ENCODE measurements at regions not wholly inside any gene's neighbourhood (a gene's known extent, or its start where the extent isn't known, plus 50 kb on each side); places are given as distances from the start of the nearest gene placed in this dataset.
"Not testable (repeated sequence)": the region's sequence is repeated elsewhere in the genome, so short reads cannot be mapped to it uniquely, and the experiment has no call there.

GRCh38 chr12:97616946-97617345 lies 154.3 kb downstream of the RMST start:
- no peak for DNase-seq (ENCODE audit: low read depth in 2 of 2)

GRCh38 chr12:97628962-97629361 lies 166.4 kb downstream of the RMST start:
- DNase-seq (ENCODE audit: low read depth in 2 of 2), result no peak

GRCh38 chr12:97629382-97629781 lies 166.8 kb downstream of the RMST start:
- no peak for DNase-seq (ENCODE audit: low read depth in 2 of 2)

- DNase-seq (ENCODE audit: low read depth in 2 of 2), result no peak
Observed at GRCh38 chr12:97630356-97630755, 167.8 kb downstream of the RMST start.

- DNase-seq (ENCODE audit: low read depth in 2 of 2), result no peak
Observed at GRCh38 chr12:97630875-97631274, 168.3 kb downstream of the RMST start.

- no peak for DNase-seq (ENCODE audit: low read depth in 2 of 2)
Observed at GRCh38 chr12:97637770-97638169, 175.2 kb downstream of the RMST start.

- no peak for DNase-seq (ENCODE audit: low read depth in 2 of 2)
Observed at GRCh38 chr12:97638739-97639138, 176.1 kb downstream of the RMST start.

- no peak for DNase-seq (ENCODE audit: low read depth in 2 of 2)
Observed at GRCh38 chr12:97639702-97640101, 177.1 kb downstream of the RMST start.

- no peak for DNase-seq (ENCODE audit: low read depth in 2 of 2)
Observed at GRCh38 chr12:97640826-97641225, 178.2 kb downstream of the RMST start.

- DNase-seq (ENCODE audit: low read depth in 2 of 2), result no peak
Observed at GRCh38 chr12:97642911-97643310, 180.3 kb downstream of the RMST start.

GRCh38 chr12:97643924-97644323 lies 181.3 kb downstream of the RMST start:
- DNase-seq (ENCODE audit: low read depth in 2 of 2), result no peak

GRCh38 chr12:97645726-97646125 lies 183.1 kb downstream of the RMST start:
- DNase-seq (ENCODE audit: low read depth in 2 of 2), result no peak

- no peak for DNase-seq (ENCODE audit: low read depth in 2 of 2)
Observed at GRCh38 chr12:97647142-97647541, 184.5 kb downstream of the RMST start.

- DNase-seq (ENCODE audit: low read depth in 2 of 2), result no peak
Observed at GRCh38 chr12:97650242-97650641, 187.6 kb downstream of the RMST start.

GRCh38 chr12:97656548-97656947 lies 193.9 kb downstream of the RMST start:
- DNase-seq (ENCODE audit: low read depth in 2 of 2), result not testable (repeated sequence)

GRCh38 chr12:97659117-97659880 lies 196.7 kb downstream of the RMST start:
- DNase-seq (ENCODE audit: low read depth in 2 of 2), result no peak

- DNase-seq (ENCODE audit: low read depth in 2 of 2), result no peak
Observed at GRCh38 chr12:97666263-97666662, 203.7 kb downstream of the RMST start.

GRCh38 chr12:97672870-97673269 lies 210.3 kb downstream of the RMST start:
- no peak for DNase-seq (ENCODE audit: low read depth in 2 of 2)

- DNase-seq (ENCODE audit: low read depth in 2 of 2), result no peak
Observed at GRCh38 chr12:97680751-97681150, 218.1 kb downstream of the RMST start.

- DNase-seq (ENCODE audit: low read depth in 2 of 2), result no peak
Observed at GRCh38 chr12:97681612-97682504, 219.3 kb downstream of the RMST start.

- no peak for DNase-seq (ENCODE audit: low read depth in 2 of 2)
Observed at GRCh38 chr12:97685360-97685759, 222.8 kb downstream of the RMST start.

- DNase-seq (ENCODE audit: low read depth in 2 of 2), result no peak
Observed at GRCh38 chr12:97701901-97702300, 239.3 kb downstream of the RMST start.

GRCh38 chr12:97711392-97711791 lies 248.8 kb downstream of the RMST start:
- DNase-seq (ENCODE audit: low read depth in 2 of 2), result no peak

Data from lung microvascular endothelial cell (primary cell).